Hepatocyte (in vitro differentiated cells): ENCODE measurements at regions not wholly inside any gene's neighbourhood (a gene's known extent, or its start where the extent isn't known, plus 50 kb on each side); places are given as distances from the start of the nearest gene placed in this dataset.

Source experiments
- DNase-seq: peaks from one replicate; pipeline ENCODE4 v3.0.0-alpha.2; 2016; ENCODE audit warnings: low spot score
- H2AFZ ChIP-seq: fragments of 200-600 bp; sonication (generic); 2 replicates; pipeline ENCODE4 v1.6.0; 2016; ENCODE audit warnings: antibody characterized with exemption, mild to moderate bottlenecking
- H3K27ac ChIP-seq: fragments of 200-600 bp; sonication (generic); 2 replicates; pipeline ENCODE4 v1.5.1; 2016; ENCODE audit warnings: mild to moderate bottlenecking
- H3K27me3 ChIP-seq: fragments of 200-600 bp; sonication (generic); 2 replicates; pipeline ENCODE4 v1.6.1; 2016
- H3K36me3 ChIP-seq: fragments of 200-600 bp; sonication (generic); replicated peaks from 2 replicates; pipeline ENCODE4 v1.5.1; 2016; ENCODE audit warnings: low read depth; ENCODE audit not compliant: insufficient read depth
- H3K4me1 ChIP-seq: fragments of 200-600 bp; sonication (generic); 2 replicates; pipeline ENCODE4 v1.5.1; 2016; ENCODE audit warnings: mild to moderate bottlenecking, moderate library complexity; ENCODE audit not compliant: insufficient read depth
- H3K4me2 ChIP-seq: fragments of 200-600 bp; sonication (generic); 2 replicates; pipeline ENCODE4 v1.6.0; 2016
- H3K4me3 ChIP-seq: fragments of 200-600 bp; sonication (generic); 2 replicates; pipeline ENCODE4 v1.5.1; 2016; ENCODE audit warnings: mild to moderate bottlenecking
- H3K79me2 ChIP-seq: fragments of 200-600 bp; sonication (generic); 2 replicates; pipeline ENCODE4 v1.6.0; 2017; ENCODE audit warnings: mild to moderate bottlenecking
- H3K9me2 ChIP-seq: fragments of 200-600 bp; sonication (generic); replicated peaks from 2 replicates; pipeline ENCODE4 v1.6.0; 2017; ENCODE audit warnings: mild to moderate bottlenecking; ENCODE audit not compliant: insufficient read depth
- H3K9me3 ChIP-seq: fragments of 200-600 bp; sonication (generic); 2 replicates; pipeline ENCODE4 v1.5.1; 2016; ENCODE audit warnings: low read depth, mild to moderate bottlenecking
- H4K20me1 ChIP-seq: fragments of 200-600 bp; sonication (generic); 2 replicates; pipeline ENCODE4 v1.6.0; 2016; ENCODE audit warnings: mild to moderate bottlenecking; ENCODE audit not compliant: insufficient read depth, poor library complexity, severe bottlenecking
- CTCF ChIP-seq: fragments of 200-600 bp; sonication (generic); IDR thresholded peaks from 2 replicates; pipeline ENCODE4 v1.5.1; 2016; ENCODE audit warnings: antibody characterized with exemption, mild to moderate bottlenecking; ENCODE audit not compliant: poor library complexity
- EZH2 ChIP-seq: fragments of 200-600 bp; sonication (generic); IDR thresholded peaks from 2 replicates; pipeline ENCODE4 v1.6.1; 2016; ENCODE audit warnings: antibody characterized with exemption, mild to moderate bottlenecking, borderline replicate concordance
- EZH2phosphoT487 ChIP-seq: fragments of 200-600 bp; sonication (generic); IDR thresholded peaks from one replicate; pipeline ENCODE4 v1.6.1; 2018; ENCODE audit warnings: antibody characterized with exemption, mild to moderate bottlenecking, low read depth, moderate library complexity; ENCODE audit not compliant: unreplicated experiment, severe bottlenecking
- WGBS: methylation state at CpG from one replicate; pipeline ENCODE4 v1.1.6; 2016; ENCODE audit warnings: low lambda C conversion rate; ENCODE audit errors: missing lambda C conversion rate; 5-methylcytosine and 5-hydroxymethylcytosine counted together

- H3K36me3 ChIP-seq: no peaks in the 10 kb centered on the region
Observed at GRCh38 chr9:129236441-129237145, 58.5 kb upstream of the IER5L start.

GRCh38 chr9:129235931-129236331 is 57.9 kb upstream of the IER5L start:
- no peaks in the 10 kb centered on the region for H4K20me1 ChIP-seq
- no peak overlapping the region for H2AFZ ChIP-seq
- TF ChIP-seq CTCF: no peak
- TF ChIP-seq EZH2: no peak
- no peak for TF ChIP-seq EZH2phosphoT487
- WGBS: 76% methylated on average over 7 of the region's 7 CpGs
- H3K4me3 ChIP-seq: no peak overlapping the region
- no peaks in the 10 kb centered on the region for H3K27me3 ChIP-seq
- no peaks in the 10 kb centered on the region for H3K9me2 ChIP-seq
- H3K36me3 ChIP-seq: no peaks in the 10 kb centered on the region
- H3K27ac ChIP-seq: no peak overlapping the region
- no peak for DNase-seq
- peaks cover 3% of the 10 kb centered on the region for H3K4me1 ChIP-seq
- no peak overlapping the region for H3K4me2 ChIP-seq
- H3K79me2 ChIP-seq: no peaks in the 10 kb centered on the region
- no peaks in the 10 kb centered on the region for H3K9me3 ChIP-seq

More at GRCh38 chr9:129236441-129237145, 58.5 kb upstream of the IER5L start:
- H3K4me1 ChIP-seq: peaks cover 3% of the 10 kb centered on the region
- no peak overlapping the region for H2AFZ ChIP-seq
- H3K79me2 ChIP-seq: no peaks in the 10 kb centered on the region
- H3K9me3 ChIP-seq: no peaks in the 10 kb centered on the region
- H3K27me3 ChIP-seq: no peaks in the 10 kb centered on the region
- WGBS: 77% methylated on average over 12 of the region's 15 CpGs
- no peak for TF ChIP-seq EZH2phosphoT487
- no peak for TF ChIP-seq CTCF
- TF ChIP-seq EZH2: no peak
- H3K4me3 ChIP-seq: no peak overlapping the region
- no peak overlapping the region for H3K27ac ChIP-seq
- peak overlapping the region; percentile 60 for H3K4me2 ChIP-seq
- DNase-seq: no peak
- no peaks in the 10 kb centered on the region for H4K20me1 ChIP-seq
- H3K9me2 ChIP-seq: no peaks in the 10 kb centered on the region

GRCh38 chr9:129235041-129235930 is 57.2 kb upstream of the IER5L start:
- H4K20me1 ChIP-seq: no peaks in the 10 kb centered on the region
- 92% methylated on average over 18 of the region's 18 CpGs for WGBS
- H3K79me2 ChIP-seq: no peaks in the 10 kb centered on the region
- no peak overlapping the region for H3K4me2 ChIP-seq
- no peaks in the 10 kb centered on the region for H3K27me3 ChIP-seq
- no peak overlapping the region for H2AFZ ChIP-seq
- no peaks in the 10 kb centered on the region for H3K9me2 ChIP-seq
- H3K36me3 ChIP-seq: no peaks in the 10 kb centered on the region
- no peak overlapping the region for H3K27ac ChIP-seq
- H3K9me3 ChIP-seq: no peaks in the 10 kb centered on the region
- no peak overlapping the region for H3K4me3 ChIP-seq
- no peak for DNase-seq
- H3K4me1 ChIP-seq: peaks cover 3% of the 10 kb centered on the region
- TF ChIP-seq EZH2: no peak
- TF ChIP-seq CTCF: no peak
- no peak for TF ChIP-seq EZH2phosphoT487
